ENCODE measurements at regions not wholly inside any gene's neighbourhood (a gene's known extent, or its start where the extent isn't known, plus 50 kb on each side); places are given as distances from the start of the nearest gene placed in this dataset.

GRCh38 chr16:82311528-82311927 is 141.5 kb upstream of the MPHOSPH6 start:
- TF ChIP-seq POLR2A (IDR thresholded peaks at IDR 0.05) (no peak), CTCF (IDR thresholded peaks at IDR 0.05) (no peak)

All from lower leg skin (tissue), 3 donors.